SK-N-DZ (cell line): ENCODE measurements at regions not wholly inside any gene's neighbourhood (a gene's known extent, or its start where the extent isn't known, plus 50 kb on each side); places are given as distances from the start of the nearest gene placed in this dataset.

ENCODE experiments used
- DNase-seq: peaks from one replicate; pipeline ENCODE4 v3.0.0-alpha.2; 2015; ENCODE audit warnings: low spot score

GRCh38 chr15:94893091-94893490, 661.7 kb downstream of the MCTP2 start:
- DNase-seq, result no peak

- no peak for DNase-seq
These were observed 662.7 kb downstream of the MCTP2 start for GRCh38 chr15:94894056-94894455.

GRCh38 chr15:94909510-94909909, 678.1 kb downstream of the MCTP2 start:
- no peak for DNase-seq

GRCh38 chr15:94910166-94910565, 678.8 kb downstream of the MCTP2 start:
- DNase-seq, result no peak

- no peak for DNase-seq
These were observed 681.4 kb downstream of the MCTP2 start for GRCh38 chr15:94912760-94913159.

GRCh38 chr15:94917068-94917467, 685.7 kb downstream of the MCTP2 start:
- no peak for DNase-seq

GRCh38 chr15:94921936-94922335, 690.6 kb downstream of the MCTP2 start:
- DNase-seq, result no peak

GRCh38 chr15:94924057-94924456, 692.7 kb downstream of the MCTP2 start:
- no peak for DNase-seq

GRCh38 chr15:94924971-94925598, 693.7 kb downstream of the MCTP2 start:
- DNase-seq, result no peak

- DNase-seq, result no peak
These were observed 694.3 kb downstream of the MCTP2 start for GRCh38 chr15:94925680-94926079.

- no peak for DNase-seq
These were observed 695.6 kb downstream of the MCTP2 start for GRCh38 chr15:94927003-94927402.

GRCh38 chr15:94929282-94929681, 697.9 kb downstream of the MCTP2 start:
- DNase-seq, result no peak

- DNase-seq, result no peak
These were observed 699.1 kb downstream of the MCTP2 start for GRCh38 chr15:94930441-94930840.

GRCh38 chr15:94930960-94931359, 699.6 kb downstream of the MCTP2 start:
- DNase-seq, result no peak

GRCh38 chr15:94934440-94934839, 703.1 kb downstream of the MCTP2 start:
- no peak for DNase-seq

GRCh38 chr15:94937242-94937641, 705.9 kb downstream of the MCTP2 start:
- no peak for DNase-seq

GRCh38 chr15:94943888-94944287, 712.5 kb downstream of the MCTP2 start:
- no peak for DNase-seq

GRCh38 chr15:94951538-94951937, 720.2 kb downstream of the MCTP2 start:
- no peak for DNase-seq

GRCh38 chr15:94963953-94964352, 732.6 kb downstream of the MCTP2 start:
- DNase-seq, result no peak

- DNase-seq, result no peak
These were observed 734.2 kb downstream of the MCTP2 start for GRCh38 chr15:94965593-94965992.

GRCh38 chr15:94968133-94968532, 736.8 kb downstream of the MCTP2 start:
- DNase-seq, result no peak

GRCh38 chr15:94970096-94970495, 738.7 kb downstream of the MCTP2 start:
- DNase-seq, result no peak

- DNase-seq, result no peak
These were observed 739.4 kb downstream of the MCTP2 start for GRCh38 chr15:94970802-94971201.

GRCh38 chr15:94972314-94972713, 741.0 kb downstream of the MCTP2 start:
- no peak for DNase-seq
